ENCODE measurements at regions not wholly inside any gene's neighbourhood (a gene's known extent, or its start where the extent isn't known, plus 50 kb on each side); places are given as distances from the start of the nearest gene placed in this dataset.

GRCh38 chr2:120541972-120542670 is 193.5 kb upstream of the GLI2 start:
- TF ChIP-seq TAF1 (IDR thresholded peaks at IDR 0.05; ENCODE audit: borderline replicate concordance, insufficient read depth, low read length) = no peak
- no peak for TF ChIP-seq POLR2AphosphoS5 (IDR thresholded peaks at IDR 0.05; ENCODE audit: low read depth, low read length)
- TF ChIP-seq FOXP2 (optimal IDR thresholded peaks at IDR 0.05; ENCODE audit: borderline replicate concordance, extremely low read depth, extremely low read length, insufficient read depth) = no peak
- no peak for TF ChIP-seq SIN3A (IDR thresholded peaks at IDR 0.05; ENCODE audit: borderline replicate concordance, insufficient read depth, low read length)
- TF ChIP-seq REST (IDR thresholded peaks at IDR 0.05; ENCODE audit: insufficient read depth in 1 of 2, low read depth in 2 of 2, low read length in 2 of 2) = no peak

GRCh38 chr2:120542911-120543527 is 192.6 kb upstream of the GLI2 start:
- TF ChIP-seq FOXP2 (optimal IDR thresholded peaks at IDR 0.05; ENCODE audit: borderline replicate concordance, extremely low read depth, extremely low read length, insufficient read depth) = no peak
- no peak for TF ChIP-seq POLR2AphosphoS5 (IDR thresholded peaks at IDR 0.05; ENCODE audit: low read depth, low read length)
- TF ChIP-seq TAF1 (IDR thresholded peaks at IDR 0.05; ENCODE audit: borderline replicate concordance, insufficient read depth, low read length) = no peak
- TF ChIP-seq SIN3A (IDR thresholded peaks at IDR 0.05; ENCODE audit: borderline replicate concordance, insufficient read depth, low read length) = no peak
- TF ChIP-seq REST (IDR thresholded peaks at IDR 0.05; ENCODE audit: insufficient read depth in 1 of 2, low read depth in 2 of 2, low read length in 2 of 2) = no peak

- TF ChIP-seq SIN3A (IDR thresholded peaks at IDR 0.05; ENCODE audit: borderline replicate concordance, insufficient read depth, low read length) (no peak), TAF1 (IDR thresholded peaks at IDR 0.05; ENCODE audit: borderline replicate concordance, insufficient read depth, low read length) (no peak), REST (IDR thresholded peaks at IDR 0.05; ENCODE audit: insufficient read depth in 1 of 2, low read depth in 2 of 2, low read length in 2 of 2) (no peak), FOXP2 (optimal IDR thresholded peaks at IDR 0.05; ENCODE audit: borderline replicate concordance, extremely low read depth, extremely low read length, insufficient read depth) (no peak), POLR2AphosphoS5 (IDR thresholded peaks at IDR 0.05; ENCODE audit: low read depth, low read length) (no peak)
These were observed 191.8 kb upstream of the GLI2 start for GRCh38 chr2:120543899-120544298.

GRCh38 chr2:120544522-120544921 is 191.1 kb upstream of the GLI2 start:
- TF ChIP-seq POLR2AphosphoS5 (IDR thresholded peaks at IDR 0.05; ENCODE audit: low read depth, low read length) (no peak), SIN3A (IDR thresholded peaks at IDR 0.05; ENCODE audit: borderline replicate concordance, insufficient read depth, low read length) (no peak), REST (IDR thresholded peaks at IDR 0.05; ENCODE audit: insufficient read depth in 1 of 2, low read depth in 2 of 2, low read length in 2 of 2) (no peak), TAF1 (IDR thresholded peaks at IDR 0.05; ENCODE audit: borderline replicate concordance, insufficient read depth, low read length) (no peak), FOXP2 (optimal IDR thresholded peaks at IDR 0.05; ENCODE audit: borderline replicate concordance, extremely low read depth, extremely low read length, insufficient read depth) (no peak)

All from PFSK-1 (cell line).